ENCODE measurements at regions not wholly inside any gene's neighbourhood (a gene's known extent, or its start where the extent isn't known, plus 50 kb on each side); places are given as distances from the start of the nearest gene placed in this dataset.

GRCh38 chr9:72445306-72445995 is 76.0 kb upstream of the TMC1 start:
- TF ChIP-seq, protein P1, sequence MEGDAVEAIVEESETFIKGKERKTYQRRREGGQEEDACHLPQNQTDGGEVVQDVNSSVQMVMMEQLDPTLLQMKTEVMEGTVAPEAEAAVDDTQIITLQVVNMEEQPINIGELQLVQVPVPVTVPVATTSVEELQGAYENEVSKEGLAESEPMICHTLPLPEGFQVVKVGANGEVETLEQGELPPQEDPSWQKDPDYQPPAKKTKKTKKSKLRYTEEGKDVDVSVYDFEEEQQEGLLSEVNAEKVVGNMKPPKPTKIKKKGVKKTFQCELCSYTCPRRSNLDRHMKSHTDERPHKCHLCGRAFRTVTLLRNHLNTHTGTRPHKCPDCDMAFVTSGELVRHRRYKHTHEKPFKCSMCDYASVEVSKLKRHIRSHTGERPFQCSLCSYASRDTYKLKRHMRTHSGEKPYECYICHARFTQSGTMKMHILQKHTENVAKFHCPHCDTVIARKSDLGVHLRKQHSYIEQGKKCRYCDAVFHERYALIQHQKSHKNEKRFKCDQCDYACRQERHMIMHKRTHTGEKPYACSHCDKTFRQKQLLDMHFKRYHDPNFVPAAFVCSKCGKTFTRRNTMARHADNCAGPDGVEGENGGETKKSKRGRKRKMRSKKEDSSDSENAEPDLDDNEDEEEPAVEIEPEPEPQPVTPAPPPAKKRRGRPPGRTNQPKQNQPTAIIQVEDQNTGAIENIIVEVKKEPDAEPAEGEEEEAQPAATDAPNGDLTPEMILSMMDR (IDR thresholded peaks at IDR 0.05; ENCODE audit: insufficient read depth, low read depth, low read length): no peak
- TF ChIP-seq EZH2 (IDR thresholded peaks at IDR 0.05; ENCODE audit: insufficient read depth, low read length): no peak

All from astrocyte (in vitro differentiated cells and primary cell).